ENCODE measurements at regions not wholly inside any gene's neighbourhood (a gene's known extent, or its start where the extent isn't known, plus 50 kb on each side); places are given as distances from the start of the nearest gene placed in this dataset.

DNA sequence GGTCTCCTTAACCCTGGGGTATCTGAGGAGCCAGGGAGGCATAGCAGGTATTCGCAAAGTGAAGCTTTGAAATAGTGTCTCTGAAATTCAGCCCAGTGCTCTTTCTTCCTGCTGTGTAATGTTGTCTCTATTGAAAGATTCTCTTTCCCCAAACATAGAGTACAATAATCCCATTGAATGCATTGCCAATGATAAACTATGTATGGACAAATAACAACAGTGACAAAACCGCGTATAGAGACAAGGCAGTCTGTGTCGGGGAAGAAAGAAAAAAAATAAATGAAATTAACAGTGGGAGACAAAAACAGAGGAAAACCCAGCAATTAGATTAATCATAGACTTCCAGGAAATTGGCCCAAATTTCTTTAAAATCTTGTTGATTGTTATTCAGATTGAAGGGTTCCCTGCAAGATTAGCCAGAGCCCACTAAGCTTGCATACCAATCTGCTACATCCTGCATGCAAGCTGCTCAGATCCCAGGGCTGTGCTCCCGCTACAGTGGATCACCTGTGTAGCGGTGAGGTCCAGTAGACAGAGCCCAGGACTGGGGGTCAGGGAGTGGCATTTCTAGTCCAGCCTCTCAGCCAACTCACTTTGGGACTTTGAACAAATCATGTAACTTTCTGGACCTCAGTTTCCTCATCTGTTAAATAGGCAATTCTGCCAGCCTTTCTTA, 492.8 kb downstream of the INSC start:
- BruUV-seq (replicated peaks), result no TSS peak
- POLR2A ChIA-PET (ENCODE audit: unreplicated experiment), result no interaction called here
- CTCF ChIA-PET, result no interaction called here

GRCh38 chr11:15609445-15609844, 494.7 kb downstream of the INSC start:
- H3K4me2 ChIP-seq (ENCODE audit: low read length), result no peak overlapping the region
- H3K4me1 ChIP-seq (ENCODE audit: insufficient read depth, low read length), result no peaks in the 10 kb centered on the region
- no peaks in the 10 kb centered on the region for H4K20me1 ChIP-seq (ENCODE audit: low read length)
- no peak overlapping the region for H3K4me3 ChIP-seq (ENCODE audit: low read length)
- no peak for DNase-seq
- H3F3A ChIP-seq (ENCODE audit: low read length, unreplicated experiment), result no peaks in the 10 kb centered on the region
- intact Hi-C loops (cut with micrococcal nuclease), result no loop called here
- H3K9me2 ChIP-seq (replicated peaks; ENCODE audit: low read length), result no peaks in the 10 kb centered on the region
- no peak overlapping the region for H2AFZ ChIP-seq (ENCODE audit: low read length)
- POLR2A ChIA-PET (ENCODE audit: unreplicated experiment), result no interaction called here
- no peaks in the 10 kb centered on the region for H3K27me3 ChIP-seq (ENCODE audit: low read length)
- no peaks in the 10 kb centered on the region for H3K36me3 ChIP-seq (ENCODE audit: low read depth, low read length)
- no peak for ATAC-seq
- BruUV-seq (replicated peaks), result no TSS peak
- H3K9ac ChIP-seq (ENCODE audit: low read length), result no peak overlapping the region
- no peaks in the 10 kb centered on the region for H3K9me3 ChIP-seq (ENCODE audit: low read length)
- H3K27ac ChIP-seq (ENCODE audit: low read length), result no peak overlapping the region
- H3K79me2 ChIP-seq (ENCODE audit: low read length), result no peaks in the 10 kb centered on the region
- TF ChIP-seq EZH2phosphoT487 (IDR thresholded peaks at IDR 0.05; ENCODE audit: borderline replicate concordance, low read length) (no peak), CTCF (conservative IDR thresholded peaks at IDR 0.05; ENCODE audit: low read depth, low read length) (no peak), EZH2 (IDR thresholded peaks at IDR 0.05; ENCODE audit: low read length, unreplicated experiment) (no peak)
- CTCF ChIA-PET, result no interaction called here

More for the DNA sequence above, 492.8 kb downstream of the INSC start:
- H3K79me2 ChIP-seq (ENCODE audit: low read length), result no peaks in the 10 kb centered on the region
- no peak overlapping the region for H3K4me2 ChIP-seq (ENCODE audit: low read length)
- H3K27ac ChIP-seq (ENCODE audit: low read length), result no peak overlapping the region
- H3K27me3 ChIP-seq (ENCODE audit: low read length), result no peaks in the 10 kb centered on the region
- H2AFZ ChIP-seq (ENCODE audit: low read length), result no peak overlapping the region
- intact Hi-C loops (cut with micrococcal nuclease), result no loop called here
- no peaks in the 10 kb centered on the region for H4K20me1 ChIP-seq (ENCODE audit: low read length)
- H3K9me3 ChIP-seq (ENCODE audit: low read length), result no peaks in the 10 kb centered on the region
- ATAC-seq (no peak), DNase-seq (no peak)
- no peak overlapping the region for H3K4me3 ChIP-seq (ENCODE audit: low read length)
- no peaks in the 10 kb centered on the region for H3K9me2 ChIP-seq (replicated peaks; ENCODE audit: low read length)
- H3K9ac ChIP-seq (ENCODE audit: low read length), result no peak overlapping the region
- no peaks in the 10 kb centered on the region for H3K4me1 ChIP-seq (ENCODE audit: insufficient read depth, low read length)
- no peaks in the 10 kb centered on the region for H3F3A ChIP-seq (ENCODE audit: low read length, unreplicated experiment)
- no peak for TF ChIP-seq EZH2 (IDR thresholded peaks at IDR 0.05; ENCODE audit: low read length, unreplicated experiment)
- no peak for TF ChIP-seq CTCF (conservative IDR thresholded peaks at IDR 0.05; ENCODE audit: low read depth, low read length)
- TF ChIP-seq EZH2phosphoT487 (IDR thresholded peaks at IDR 0.05; ENCODE audit: borderline replicate concordance, low read length), result no peak
- H3K36me3 ChIP-seq (ENCODE audit: low read depth, low read length), result no peaks in the 10 kb centered on the region

GRCh38 chr11:15610881-15611280, 496.2 kb downstream of the INSC start:
- no peaks in the 10 kb centered on the region for H3K9me2 ChIP-seq (replicated peaks; ENCODE audit: low read length)
- no peaks in the 10 kb centered on the region for H3K4me1 ChIP-seq (ENCODE audit: insufficient read depth, low read length)
- intact Hi-C loops (cut with micrococcal nuclease), result no loop called here
- H3K79me2 ChIP-seq (ENCODE audit: low read length), result no peaks in the 10 kb centered on the region
- ChIA-PET POLR2A (ENCODE audit: unreplicated experiment) (no interaction called here), CTCF (no interaction called here)
- H3K36me3 ChIP-seq (ENCODE audit: low read depth, low read length), result no peaks in the 10 kb centered on the region
- no peak overlapping the region for H3K4me2 ChIP-seq (ENCODE audit: low read length)
- no peak overlapping the region for H2AFZ ChIP-seq (ENCODE audit: low read length)
- H3K4me3 ChIP-seq (ENCODE audit: low read length), result no peak overlapping the region
- H3K27ac ChIP-seq (ENCODE audit: low read length), result no peak overlapping the region
- BruUV-seq (replicated peaks), result no TSS peak
- ATAC-seq, result no peak
- DNase-seq, result no peak
- H3K9ac ChIP-seq (ENCODE audit: low read length), result no peak overlapping the region
- H3K9me3 ChIP-seq (ENCODE audit: low read length), result no peaks in the 10 kb centered on the region
- TF ChIP-seq EZH2phosphoT487 (IDR thresholded peaks at IDR 0.05; ENCODE audit: borderline replicate concordance, low read length) (no peak), EZH2 (IDR thresholded peaks at IDR 0.05; ENCODE audit: low read length, unreplicated experiment) (no peak)
- H4K20me1 ChIP-seq (ENCODE audit: low read length), result no peaks in the 10 kb centered on the region
- no peaks in the 10 kb centered on the region for H3F3A ChIP-seq (ENCODE audit: low read length, unreplicated experiment)
- no peaks in the 10 kb centered on the region for H3K27me3 ChIP-seq (ENCODE audit: low read length)
